ENCODE measurements at regions not wholly inside any gene's neighbourhood (a gene's known extent, or its start where the extent isn't known, plus 50 kb on each side); places are given as distances from the start of the nearest gene placed in this dataset.
"Not testable (repeated sequence)": the region's sequence is repeated elsewhere in the genome, so short reads cannot be mapped to it uniquely, and the experiment has no call there.

DNA sequence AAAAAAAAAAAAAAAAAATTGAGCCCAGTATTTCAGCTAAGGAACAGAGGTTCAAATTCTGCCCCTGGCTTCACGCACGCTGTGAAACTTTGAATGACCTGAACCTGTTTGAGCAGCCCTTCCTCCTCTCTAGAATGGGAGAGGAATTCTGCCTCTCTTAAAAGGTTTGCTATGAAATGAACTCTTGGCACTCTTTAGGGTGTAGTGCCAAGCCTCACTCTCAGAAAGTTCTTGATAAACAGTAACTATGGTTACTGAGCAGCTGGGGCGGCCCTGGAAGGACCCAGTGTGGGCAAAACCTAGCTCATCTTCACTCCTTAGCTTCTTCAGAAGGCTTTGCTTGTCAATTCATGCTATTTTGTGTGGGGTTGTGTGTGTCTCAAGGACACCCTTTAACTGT lies 73.7 kb downstream of the GEMIN8 start:
- no peak for DNase-seq (ENCODE audit: low read depth)
- no peak overlapping the region for H3K4me3 ChIP-seq (ENCODE audit: low read depth, low read length)
- TF ChIP-seq POLR2A (IDR thresholded peaks at IDR 0.05; ENCODE audit: extremely low read depth, insufficient read length), result no peak
- no peak for TF ChIP-seq MYC (IDR thresholded peaks at IDR 0.05; ENCODE audit: low read depth, low read length)
- TF ChIP-seq MAX (IDR thresholded peaks at IDR 0.05; ENCODE audit: low read depth, low read length), result no peak
- TF ChIP-seq CTCF (IDR thresholded peaks at IDR 0.05; ENCODE audit: low read depth, low read length), result no peak

DNA sequence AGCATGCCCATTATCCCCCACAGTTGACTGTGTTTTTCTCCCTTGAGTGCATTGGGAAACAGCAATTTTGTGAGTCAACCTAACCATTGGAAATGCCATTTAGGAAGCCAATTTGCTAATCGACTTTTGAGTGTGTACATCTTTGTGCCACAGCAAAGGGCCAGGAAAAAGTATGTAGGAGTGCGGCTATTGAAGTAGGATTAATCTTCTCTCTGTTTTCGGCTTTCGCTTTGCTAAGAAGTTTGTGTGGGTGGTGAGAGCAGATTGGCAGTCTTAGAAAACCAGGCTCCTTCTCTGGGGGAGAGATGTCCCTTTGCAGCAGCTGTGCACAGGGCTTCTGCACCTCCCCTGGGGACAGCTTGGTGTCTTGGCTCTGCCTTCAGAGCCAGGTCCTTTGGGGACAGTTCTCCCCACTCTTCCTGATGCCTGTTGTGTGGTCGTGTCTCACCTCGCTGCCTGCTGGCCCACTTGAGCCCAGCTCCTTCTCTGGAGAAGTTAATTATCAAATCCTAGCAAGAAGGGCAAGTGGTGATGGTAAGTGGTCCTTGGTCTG lies 74.5 kb downstream of the GEMIN8 start:
- TF ChIP-seq POLR2A (IDR thresholded peaks at IDR 0.05; ENCODE audit: extremely low read depth, insufficient read length), result no peak
- TF ChIP-seq CTCF (IDR thresholded peaks at IDR 0.05; ENCODE audit: low read depth, low read length), result no peak
- no peak for TF ChIP-seq MYC (IDR thresholded peaks at IDR 0.05; ENCODE audit: low read depth, low read length)
- no peak for TF ChIP-seq MAX (IDR thresholded peaks at IDR 0.05; ENCODE audit: low read depth, low read length)
- H3K4me3 ChIP-seq (ENCODE audit: low read depth, low read length), result no peak overlapping the region
- no peak for DNase-seq (ENCODE audit: low read depth)

DNA sequence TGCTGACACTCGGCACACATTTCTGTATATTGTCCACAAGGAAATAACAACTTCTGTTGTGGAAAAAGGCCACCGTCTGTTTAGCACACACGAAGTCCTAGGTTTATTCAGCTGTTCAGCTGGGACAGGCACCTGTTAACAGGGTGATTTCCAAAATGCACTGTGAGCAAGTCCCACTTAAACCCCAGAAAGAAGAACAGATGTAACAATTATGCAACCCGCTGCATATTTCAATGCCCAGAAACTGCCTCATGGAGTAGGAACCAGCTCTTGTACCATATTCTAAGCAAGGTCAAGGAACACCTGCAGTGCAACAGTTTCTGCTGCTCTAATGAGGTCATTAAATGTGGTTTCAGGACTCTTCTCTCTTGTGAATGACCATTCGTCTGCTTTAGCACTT lies 77.1 kb downstream of the GEMIN8 start:
- TF ChIP-seq MAX (IDR thresholded peaks at IDR 0.05; ENCODE audit: low read depth, low read length) (no peak), MYC (IDR thresholded peaks at IDR 0.05; ENCODE audit: low read depth, low read length) (no peak), POLR2A (IDR thresholded peaks at IDR 0.05; ENCODE audit: extremely low read depth, insufficient read length) (no peak), CTCF (IDR thresholded peaks at IDR 0.05; ENCODE audit: low read depth, low read length) (no peak)
- DNase-seq (ENCODE audit: low read depth), result no peak
- no peak overlapping the region for H3K4me3 ChIP-seq (ENCODE audit: low read depth, low read length)

- DNase-seq (ENCODE audit: low read depth), result not testable (repeated sequence)
Observed at GRCh38 chrX:13946223-13946622, 83.5 kb downstream of the GEMIN8 start.

DNA sequence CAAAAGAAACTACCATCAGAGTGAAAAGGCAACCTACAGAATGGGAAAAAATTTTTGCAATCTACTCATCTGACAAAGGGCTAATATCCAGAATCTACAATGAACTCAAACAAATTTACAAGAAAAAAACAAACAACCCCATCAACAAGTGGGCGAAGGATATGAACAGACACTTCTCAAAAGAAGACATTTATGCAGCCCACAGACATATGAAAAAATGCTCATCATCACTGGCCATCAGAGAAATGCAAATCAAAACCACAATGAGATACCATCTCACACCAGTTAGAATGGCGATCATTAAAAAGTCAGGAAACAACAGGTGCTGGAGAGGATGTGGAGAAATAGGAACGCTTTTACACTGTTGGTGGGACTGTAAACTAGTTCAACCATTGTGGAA lies 83.9 kb downstream of the GEMIN8 start:
- DNase-seq (ENCODE audit: low read depth), result not testable (repeated sequence)

More at GRCh38 chrX:13946223-13946622, 83.5 kb downstream of the GEMIN8 start:
- not testable (repeated sequence) for H3K4me3 ChIP-seq (ENCODE audit: low read depth, low read length)

GRCh38 chrX:13940671-13941070 lies 89.0 kb downstream of the GEMIN8 start:
- DNase-seq (ENCODE audit: low read depth), result no peak
- no peak overlapping the region for H3K4me3 ChIP-seq (ENCODE audit: low read depth, low read length)
- no peak for TF ChIP-seq MYC (IDR thresholded peaks at IDR 0.05; ENCODE audit: low read depth, low read length)
- no peak for TF ChIP-seq POLR2A (IDR thresholded peaks at IDR 0.05; ENCODE audit: extremely low read depth, insufficient read length)
- TF ChIP-seq CTCF (IDR thresholded peaks at IDR 0.05; ENCODE audit: low read depth, low read length), result no peak
- no peak for TF ChIP-seq MAX (IDR thresholded peaks at IDR 0.05; ENCODE audit: low read depth, low read length)

More for the DNA sequence above, 83.9 kb downstream of the GEMIN8 start:
- H3K4me3 ChIP-seq (ENCODE audit: low read depth, low read length), result not testable (repeated sequence)
